ENCODE measurements at regions not wholly inside any gene's neighbourhood (a gene's known extent, or its start where the extent isn't known, plus 50 kb on each side); places are given as distances from the start of the nearest gene placed in this dataset.

GRCh38 chr16:72266836-72267235 lies 94.9 kb upstream of the PMFBP1 start:
- TF ChIP-seq CTCF (IDR thresholded peaks at IDR 0.05; ENCODE audit: poor library complexity, severe bottlenecking) (no peak), EZH2 (IDR thresholded peaks at IDR 0.05; ENCODE audit: borderline replicate concordance, insufficient read depth, low read length, poor library complexity, severe bottlenecking) (no peak), EP300 (conservative IDR thresholded peaks at IDR 0.05; ENCODE audit: poor library complexity, severe bottlenecking) (no peak), MXI1 (conservative IDR thresholded peaks at IDR 0.05; ENCODE audit: poor library complexity, severe bottlenecking) (no peak), REST (IDR thresholded peaks at IDR 0.05; ENCODE audit: borderline replicate concordance) (no peak), RAD21 (conservative IDR thresholded peaks at IDR 0.05) (no peak), POLR2AphosphoS5 (IDR thresholded peaks at IDR 0.05) (no peak), TAF1 (IDR thresholded peaks at IDR 0.05; ENCODE audit: low read depth) (no peak)
